HepG2 (cell line): ENCODE measurements at regions not wholly inside any gene's neighbourhood (a gene's known extent, or its start where the extent isn't known, plus 50 kb on each side); places are given as distances from the start of the nearest gene placed in this dataset.

Experiments
- ATAC-seq: fragments of 200-7000 bp; cut with Tn5 transposase; 3 replicates; pipeline ENCODE4 v1.9.1; 2020; ENCODE audit warnings: mild to moderate bottlenecking, moderate library complexity
- BruUV-seq: library from RNA; stranded (reverse); fragments of 400-500 nt; replicated peaks from 2 replicates; lab custom pipeline; 2021; lab: Mats Ljungman, UMichigan
- CTCF ChIA-PET: fragments of 300-600 bp; formaldehyde crosslinking; extraction: SDS; loops from one replicate; lab custom pipeline; 2021; ENCODE audit warnings: low total read pairs, inconsistent platforms, low intra/inter-chr PET ratio; lab: Yijun Ruan, JAX
- POLR2A ChIA-PET: fragments of 350-600 bp; sonication (Branson Sonifier 250); formaldehyde crosslinking; loops from one replicate; lab custom pipeline; 2020; ENCODE audit warnings: antibody characterized with exemption, inconsistent platforms; lab: Yijun Ruan, JAX
- DNase-seq: peaks from one replicate; pipeline ENCODE4 v3.0.0-alpha.2; 2015; ENCODE audit warnings: low spot score
- FAIRE-seq: peaks from 3 replicates; lab custom pipeline; 2011; peaks lifted over from hg19 to GRCh38; lab: Jason Lieb, UNC
- H2AFZ ChIP-seq: one replicate; pipeline ENCODE4 v1.6.1; 2011; ENCODE audit warnings: low read length, inconsistent platforms
- H3K27ac ChIP-seq: fragments of 300-600 bp; 3 replicates; pipeline ENCODE4 v1.8.0; 2011; ENCODE audit warnings: mixed run types, mild to moderate bottlenecking, mixed read lengths, low read length, inconsistent platforms; ENCODE audit not compliant: insufficient read depth; ENCODE audit errors: extremely low read length
- H3K27me3 ChIP-seq, 2 experiments: fragments of 200-600 bp in 1 of 2; 2 replicates in 1 of 2; 3 replicates in 1 of 2; pipeline versions ENCODE4 v1.6.0 to v1.8.0; 2011; ENCODE audit warnings: low read length in 2 of 2, mild to moderate bottlenecking in 2 of 2, moderate library complexity in 2 of 2, inconsistent platforms in 1 of 2; ENCODE audit not compliant: insufficient read depth in 2 of 2, control insufficient read depth in 1 of 2
- H3K36me3 ChIP-seq, 2 experiments: fragments of 200-600 bp in 1 of 2; replicated peaks in 1 of 2; 2 replicates in 1 of 2; 3 replicates in 1 of 2; pipeline versions ENCODE4 v1.5.1 to v1.8.0; 2011; ENCODE audit warnings: low read length in 2 of 2, inconsistent platforms in 1 of 2; ENCODE audit not compliant: insufficient read depth in 2 of 2, control insufficient read depth in 1 of 2
- H3K4me1 ChIP-seq: 2 replicates; pipeline ENCODE4 v1.5.1; 2012; ENCODE audit warnings: low read length, inconsistent platforms; ENCODE audit not compliant: insufficient read depth
- H3K4me2 ChIP-seq: 2 replicates; pipeline ENCODE4 v1.6.0; 2011; ENCODE audit warnings: low read depth, low read length, inconsistent platforms
- H3K4me3 ChIP-seq, 3 experiments: fragments of 200-600 bp in 1 of 3; sonication (generic), shearing (Covaris generic) in 1 of 3; replicated peaks in 1 of 3; 2 replicates each; pipeline ENCODE4 v1.5.1; 2011 to 2016; ENCODE audit warnings: low read length in 3 of 3, inconsistent platforms in 2 of 3, low read depth in 2 of 3, mild to moderate bottlenecking in 2 of 3, control low read depth in 1 of 3, mixed read lengths in 1 of 3; ENCODE audit not compliant: insufficient read depth in 1 of 3
- H3K79me2 ChIP-seq: one replicate; pipeline ENCODE4 v1.6.1; 2011; ENCODE audit warnings: low read length, inconsistent platforms; ENCODE audit not compliant: insufficient read depth
- H3K9ac ChIP-seq: 2 replicates; pipeline ENCODE4 v1.6.0; 2011; ENCODE audit warnings: mild to moderate bottlenecking, low read depth, low read length, inconsistent platforms; ENCODE audit not compliant: insufficient read depth
- H3K9me3 ChIP-seq: 2 replicates; pipeline ENCODE4 v1.5.1; 2012; ENCODE audit warnings: mild to moderate bottlenecking, low read length
- H4K20me1 ChIP-seq: 2 replicates; pipeline ENCODE4 v1.6.0; 2011; ENCODE audit warnings: inconsistent platforms, mild to moderate bottlenecking, low read length, moderate library complexity; ENCODE audit not compliant: insufficient read depth
- E2F2 ChIP-seq: sonication (generic); formaldehyde crosslinking; IDR thresholded peaks from 2 replicates; pipeline ENCODE4 v1.4.0; 2020; ENCODE audit warnings: missing genetic modification reagents, borderline replicate concordance
- FLYWCH1 ChIP-seq: sonication (generic); formaldehyde crosslinking; IDR thresholded peaks from 2 replicates; pipeline ENCODE4 v1.8.1; 2023; ENCODE audit warnings: mild to moderate bottlenecking, missing genetic modification reagents
- FOXM1 ChIP-seq: sonication (generic); formaldehyde crosslinking; IDR thresholded peaks from 2 replicates; pipeline ENCODE4 v1.5.0; 2020; ENCODE audit warnings: missing genetic modification reagents
- HOXA9 ChIP-seq: sonication (generic); formaldehyde crosslinking; IDR thresholded peaks from 2 replicates; pipeline ENCODE4 v1.8.1; 2022; ENCODE audit warnings: missing genetic modification reagents, mild to moderate bottlenecking, moderate library complexity, borderline replicate concordance
- ZNF230 ChIP-seq: sonication (generic); formaldehyde crosslinking; IDR thresholded peaks from 2 replicates; pipeline ENCODE4 v1.4.0; 2020; ENCODE audit warnings: mild to moderate bottlenecking, missing genetic modification reagents
- ZNF282 ChIP-seq: fragments of 450-650 bp; IDR thresholded peaks from 2 replicates; pipeline ENCODE4 v1.6.1; 2018; ENCODE audit not compliant: partially characterized antibody
- ZNF34 ChIP-seq: sonication (generic); formaldehyde crosslinking; IDR thresholded peaks from 2 replicates; pipeline ENCODE4 v1.4.0; 2020; ENCODE audit warnings: mild to moderate bottlenecking, missing genetic modification reagents, borderline replicate concordance
- ZNF570 ChIP-seq: sonication (generic); formaldehyde crosslinking; IDR thresholded peaks from 2 replicates; pipeline ENCODE4 v1.4.0; 2020; ENCODE audit warnings: mild to moderate bottlenecking, missing genetic modification reagents, borderline replicate concordance
- ZNF597 ChIP-seq: sonication (generic); formaldehyde crosslinking; IDR thresholded peaks from 2 replicates; pipeline ENCODE4 v1.5.0; 2020; ENCODE audit warnings: missing genetic modification reagents
- WGBS: methylation state at CpG from one replicate; pipeline ENCODE4 v1.1.6; 2017; ENCODE audit warnings: low lambda C conversion rate; 5-methylcytosine and 5-hydroxymethylcytosine counted together
- in situ Hi-C: cut with HindIII; loops from 2 replicates; pipeline ENCODE4 v1.10.0; 2017; ENCODE audit warnings: low pct_unique_long_range_greater_than_20kb; ENCODE audit not compliant: extremely low pct_ligation_motif_present
- intact Hi-C: fragments of 100-400 bp; cut with micrococcal nuclease; formaldehyde crosslinking; loops from one replicate; pipeline ENCODE4 v1.10.0; 2022; ENCODE audit not compliant: unreplicated experiment

- Histone ChIP-seq H3K4me1 (no peaks in the 10 kb centered on the region), H3K4me2 (no peak overlapping the region), H3K4me3 (no peak overlapping the region), H3K36me3 (no peaks in the 10 kb centered on the region), H3K79me2 (no peaks in the 10 kb centered on the region), H2AFZ (no peak overlapping the region), H3K27me3 (peaks cover 3 to 21% of the 10 kb centered on the region in 2 experiments; a peak in 2 of 5 replicates), H3K27ac (no peak overlapping the region), H4K20me1 (no peaks in the 10 kb centered on the region), H3K9me3 (no peaks in the 10 kb centered on the region)
- in situ Hi-C loops = no loop called here
- ChIA-PET CTCF (no interaction called here), POLR2A (no interaction called here)
- no TSS peak for BruUV-seq
- 33% methylated on average over 10 of the region's 11 CpGs for WGBS
- intact Hi-C loops = no loop called here
- no peak for ATAC-seq
- DNase-seq = no peak
- no peak for TF ChIP-seq FOXM1 (CRISPR knock-in tag)
- TF ChIP-seq E2F2 (CRISPR knock-in tag) = no peak
- TF ChIP-seq HOXA9 (CRISPR knock-in tag) = no peak
- no peak for TF ChIP-seq ZNF34 (CRISPR knock-in tag)
- TF ChIP-seq ZNF570 (CRISPR knock-in tag) = no peak
- no peak for TF ChIP-seq ZNF230
- TF ChIP-seq FLYWCH1 = no peak
- TF ChIP-seq ZNF282 = no peak
- TF ChIP-seq ZNF597 (CRISPR knock-in tag) = no peak
- TF ChIP-seq, all 625 proteins: peak for 0
- no peak overlapping the region for H3K9ac ChIP-seq
- no peak for FAIRE-seq
Observed at GRCh38 chr2:2738684-2739083, 407.6 kb upstream of the MYT1L start.
